ENCODE measurements at regions not wholly inside any gene's neighbourhood (a gene's known extent, or its start where the extent isn't known, plus 50 kb on each side); places are given as distances from the start of the nearest gene placed in this dataset.

DNA sequence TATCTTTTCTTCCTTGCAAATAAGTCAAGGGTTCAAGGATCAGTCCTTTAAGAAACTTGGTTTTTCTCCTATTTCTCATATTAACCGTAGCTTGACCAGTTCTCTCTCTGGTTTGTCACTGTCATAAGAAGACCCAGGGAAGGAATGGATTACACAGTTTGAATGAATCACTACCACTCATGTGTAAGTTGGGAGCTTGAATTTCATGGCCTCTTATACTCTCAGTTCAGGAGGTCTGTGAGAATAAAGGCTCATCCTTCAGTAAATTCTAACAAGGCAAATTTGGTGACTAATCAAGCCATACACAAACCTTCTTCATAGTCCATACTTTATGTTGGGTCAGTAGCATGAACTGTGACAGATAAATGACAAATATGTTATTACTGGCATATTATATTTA is 323.1 kb upstream of the ACTBL2 start:
- TF ChIP-seq POLR2AphosphoS5 (IDR thresholded peaks at IDR 0.05; ENCODE audit: low read depth, low read length), result no peak
- no peak for TF ChIP-seq POLR2A (IDR thresholded peaks at IDR 0.05; ENCODE audit: low read depth, low read length)
- no peak for TF ChIP-seq SPI1 (IDR thresholded peaks at IDR 0.05; ENCODE audit: low read depth, low read length)
- TF ChIP-seq TAF1 (IDR thresholded peaks at IDR 0.05; ENCODE audit: low read depth, low read length), result no peak
